Stimulated activated CD4-positive, alpha-beta T cell treated with anti-CD3 and anti-CD28 coated beads, Interleukin-4, amount 100 ng/mL, for 4 hours (primary cell): ENCODE measurements at regions not wholly inside any gene's neighbourhood (a gene's known extent, or its start where the extent isn't known, plus 50 kb on each side); places are given as distances from the start of the nearest gene placed in this dataset.
"Not testable (repeated sequence)": the region's sequence is repeated elsewhere in the genome, so short reads cannot be mapped to it uniquely, and the experiment has no call there.

Experiments
- DNase-seq, 2 experiments: peaks; one replicate each; pipeline ENCODE4 v3.0.0-alpha.2; 2020

GRCh38 chr20:5696011-5696559 lies 54.1 kb upstream of the SHLD1 start:
- no peak for DNase-seq

- no peak for DNase-seq
Measured at GRCh38 chr20:5691918-5692618, 58.1 kb upstream of the SHLD1 start.

GRCh38 chr20:5689463-5689862 lies 60.7 kb upstream of the SHLD1 start:
- no peak for DNase-seq

- DNase-seq = no peak
Measured at GRCh38 chr20:5688431-5688972, 61.7 kb upstream of the SHLD1 start.

- no peak for DNase-seq
Measured at GRCh38 chr20:5687884-5688283, 62.3 kb upstream of the SHLD1 start.

- DNase-seq = no peak
Measured at GRCh38 chr20:5686384-5687105, 63.7 kb upstream of the SHLD1 start.

GRCh38 chr20:5682556-5682955 lies 67.6 kb upstream of the SHLD1 start:
- DNase-seq = not testable (repeated sequence)

GRCh38 chr20:5680192-5680591 lies 69.4 kb upstream of the GPCPD1 start:
- DNase-seq = no peak

GRCh38 chr20:5678777-5679176 lies 68.0 kb upstream of the GPCPD1 start:
- no peak for DNase-seq

- not testable (repeated sequence) for DNase-seq
Measured at GRCh38 chr20:5677944-5678343, 67.1 kb upstream of the GPCPD1 start.

- DNase-seq = no peak
Measured at GRCh38 chr20:5677389-5677788, 66.6 kb upstream of the GPCPD1 start.

GRCh38 chr20:5675103-5676091 lies 64.6 kb upstream of the GPCPD1 start:
- no peak for DNase-seq

- peak in 1 of 2 experiments; percentile 51 for DNase-seq
Measured at GRCh38 chr20:5674176-5674660, 63.4 kb upstream of the GPCPD1 start.

- no peak for DNase-seq
Measured at GRCh38 chr20:5670874-5671273, 60.1 kb upstream of the GPCPD1 start.

- no peak for DNase-seq
Measured at GRCh38 chr20:5670036-5670536, 59.3 kb upstream of the GPCPD1 start.

GRCh38 chr20:5668529-5668868 lies 57.7 kb upstream of the GPCPD1 start:
- DNase-seq = no peak

- DNase-seq = no peak
Measured at GRCh38 chr20:5667705-5668528, 57.1 kb upstream of the GPCPD1 start.

GRCh38 chr20:5665417-5665816 lies 54.6 kb upstream of the GPCPD1 start:
- no peak for DNase-seq

- no peak for DNase-seq
Measured at GRCh38 chr20:5663396-5663795, 52.6 kb upstream of the GPCPD1 start.

- no peak for DNase-seq
Measured at GRCh38 chr20:5662769-5663168, 52.0 kb upstream of the GPCPD1 start.

- DNase-seq = not testable (repeated sequence)
Measured at GRCh38 chr20:5660756-5661155, 50.0 kb upstream of the GPCPD1 start.
